NCI-H2171 (cell line): ENCODE measurements at regions not wholly inside any gene's neighbourhood (a gene's known extent, or its start where the extent isn't known, plus 50 kb on each side); places are given as distances from the start of the nearest gene placed in this dataset.

Source experiments
- DNase-seq: peaks from one replicate; lab custom pipeline; 2025; lab: John Stamatoyannopoulos, UW

GRCh38 chr4:127071443-127071842 lies 561.3 kb upstream of the INTU start:
- no peak for DNase-seq

GRCh38 chr4:127080141-127080540 lies 552.6 kb upstream of the INTU start:
- DNase-seq, result no peak

- no peak for DNase-seq
These were observed 551.7 kb upstream of the INTU start for GRCh38 chr4:127081041-127081440.

GRCh38 chr4:127082986-127083385 lies 549.8 kb upstream of the INTU start:
- no peak for DNase-seq

- no peak for DNase-seq
These were observed 548.1 kb upstream of the INTU start for GRCh38 chr4:127084666-127085065.

- no peak for DNase-seq
These were observed 535.7 kb upstream of the INTU start for GRCh38 chr4:127097061-127097460.

- no peak for DNase-seq
These were observed 530.4 kb upstream of the INTU start for GRCh38 chr4:127102361-127102760.

- DNase-seq, result no peak
These were observed 529.1 kb upstream of the INTU start for GRCh38 chr4:127103681-127104115.

- no peak for DNase-seq
These were observed 518.9 kb upstream of the INTU start for GRCh38 chr4:127113844-127114362.

- DNase-seq, result no peak
These were observed 514.1 kb upstream of the INTU start for GRCh38 chr4:127118681-127119080.

- peak; percentile 59 for DNase-seq
These were observed 512.2 kb upstream of the INTU start for GRCh38 chr4:127120441-127121090.

GRCh38 chr4:127124919-127125318 lies 507.8 kb upstream of the INTU start:
- no peak for DNase-seq

- no peak for DNase-seq
These were observed 506.0 kb upstream of the INTU start for GRCh38 chr4:127126718-127127117.

- DNase-seq, result no peak
These were observed 501.2 kb upstream of the INTU start for GRCh38 chr4:127131527-127131926.

- no peak for DNase-seq
These were observed 498.3 kb upstream of the INTU start for GRCh38 chr4:127134490-127134889.

GRCh38 chr4:127138586-127138985 lies 494.2 kb upstream of the INTU start:
- DNase-seq, result no peak

- DNase-seq, result no peak
These were observed 492.9 kb upstream of the INTU start for GRCh38 chr4:127139788-127140286.

GRCh38 chr4:127140306-127140705 lies 492.5 kb upstream of the INTU start:
- DNase-seq, result no peak

- no peak for DNase-seq
These were observed 490.9 kb upstream of the INTU start for GRCh38 chr4:127141856-127142255.

GRCh38 chr4:127143460-127144195 lies 489.1 kb upstream of the INTU start:
- no peak for DNase-seq

GRCh38 chr4:127145006-127145540 lies 487.7 kb upstream of the INTU start:
- no peak for DNase-seq

GRCh38 chr4:127148165-127148564 lies 484.6 kb upstream of the INTU start:
- DNase-seq, result no peak

- DNase-seq, result no peak
These were observed 483.7 kb upstream of the INTU start for GRCh38 chr4:127149086-127149485.
